ENCODE measurements at regions not wholly inside any gene's neighbourhood (a gene's known extent, or its start where the extent isn't known, plus 50 kb on each side); places are given as distances from the start of the nearest gene placed in this dataset.

GRCh38 chr5:61981886-61982285 lies 324.1 kb upstream of the KIF2A start:
- ChIA-PET POLR2A (no interaction called here), CTCF (no interaction called here)
- DNase-seq (ENCODE audit: extremely low spot score) = no peak
- no peak for TF ChIP-seq TARDBP (IDR thresholded peaks at IDR 0.05)

- no peak for TF ChIP-seq ARNT (IDR thresholded peaks at IDR 0.05)
- no peak for TF ChIP-seq BHLHE40 (IDR thresholded peaks at IDR 0.05; ENCODE audit: borderline replicate concordance)
- no peak for TF ChIP-seq ZNF384 (IDR thresholded peaks at IDR 0.05)
- TF ChIP-seq PKNOX1 (IDR thresholded peaks at IDR 0.05) = no peak
- no peak for TF ChIP-seq SUZ12 (IDR thresholded peaks at IDR 0.05)
- ChIA-PET POLR2A (no interaction called here), CTCF (no interaction called here)
- no peak for DNase-seq (ENCODE audit: extremely low spot score)
Measured at GRCh38 chr5:61991430-61991829, 314.6 kb upstream of the KIF2A start.

GRCh38 chr5:61991866-61992265 lies 314.1 kb upstream of the KIF2A start:
- CTCF ChIA-PET = no interaction called here
- TF ChIP-seq NFRKB (IDR thresholded peaks at IDR 0.05) = no peak
- POLR2A ChIA-PET = no interaction called here
- DNase-seq (ENCODE audit: extremely low spot score) = no peak

GRCh38 chr5:61993295-61993927 lies 312.6 kb upstream of the KIF2A start:
- ChIA-PET POLR2A (no interaction called here), CTCF (no interaction called here)
- DNase-seq (ENCODE audit: extremely low spot score) = no peak
- no peak for TF ChIP-seq FOXK2 (IDR thresholded peaks at IDR 0.05)
- no peak for TF ChIP-seq TARDBP (IDR thresholded peaks at IDR 0.05)
- no peak for TF ChIP-seq BHLHE40 (IDR thresholded peaks at IDR 0.05; ENCODE audit: borderline replicate concordance)

- no peak for DNase-seq (ENCODE audit: extremely low spot score)
- ChIA-PET POLR2A (no interaction called here), CTCF (no interaction called here)
- TF ChIP-seq SUZ12 (IDR thresholded peaks at IDR 0.05) (no peak), NFRKB (IDR thresholded peaks at IDR 0.05) (no peak), FOXK2 (IDR thresholded peaks at IDR 0.05) (no peak), SP1 (IDR thresholded peaks at IDR 0.05) (no peak), L3MBTL2 (conservative IDR thresholded peaks at IDR 0.05) (no peak), FOXM1 (IDR thresholded peaks at IDR 0.05; ENCODE audit: borderline replicate concordance) (no peak), BHLHE40 (IDR thresholded peaks at IDR 0.05; ENCODE audit: borderline replicate concordance) (no peak), ARNT (IDR thresholded peaks at IDR 0.05) (no peak), ELF4 (IDR thresholded peaks at IDR 0.05) (no peak), LEF1 (IDR thresholded peaks at IDR 0.05; ENCODE audit: borderline replicate concordance) (no peak), PKNOX1 (IDR thresholded peaks at IDR 0.05) (no peak)
Measured at GRCh38 chr5:61994171-61994570, 311.8 kb upstream of the KIF2A start.

- ChIA-PET CTCF (no interaction called here), POLR2A (no interaction called here)
- no peak for DNase-seq (ENCODE audit: extremely low spot score)
- TF ChIP-seq SUZ12 (IDR thresholded peaks at IDR 0.05) (no peak), ARNT (IDR thresholded peaks at IDR 0.05) (no peak), ZNF384 (IDR thresholded peaks at IDR 0.05) (no peak), NFRKB (IDR thresholded peaks at IDR 0.05) (no peak), CTBP1 (IDR thresholded peaks at IDR 0.05; ENCODE audit: borderline replicate concordance) (no peak), ELF4 (IDR thresholded peaks at IDR 0.05) (no peak), FOXK2 (IDR thresholded peaks at IDR 0.05) (no peak), SP1 (IDR thresholded peaks at IDR 0.05) (no peak), BHLHE40 (IDR thresholded peaks at IDR 0.05; ENCODE audit: borderline replicate concordance) (no peak), HDGF (IDR thresholded peaks at IDR 0.05; ENCODE audit: borderline replicate concordance) (no peak)
Measured at GRCh38 chr5:61995486-61995885, 310.5 kb upstream of the KIF2A start.

- TF ChIP-seq TARDBP (IDR thresholded peaks at IDR 0.05) = no peak
- TF ChIP-seq NFRKB (IDR thresholded peaks at IDR 0.05) = no peak
- no peak for TF ChIP-seq FOXA1 (IDR thresholded peaks at IDR 0.05)
- no peak for TF ChIP-seq BHLHE40 (IDR thresholded peaks at IDR 0.05; ENCODE audit: borderline replicate concordance)
- no peak for TF ChIP-seq CTBP1 (IDR thresholded peaks at IDR 0.05; ENCODE audit: borderline replicate concordance)
- no peak for TF ChIP-seq ARNT (IDR thresholded peaks at IDR 0.05)
- TF ChIP-seq ZNF384 (IDR thresholded peaks at IDR 0.05) = no peak
- no peak for TF ChIP-seq SUZ12 (IDR thresholded peaks at IDR 0.05)
- CTCF ChIA-PET = no interaction called here
- no peak for DNase-seq (ENCODE audit: extremely low spot score)
- POLR2A ChIA-PET = no interaction called here
Measured at GRCh38 chr5:61999371-61999770, 306.6 kb upstream of the KIF2A start.

GRCh38 chr5:62000646-62001045 lies 305.4 kb upstream of the KIF2A start:
- ChIA-PET CTCF (no interaction called here), POLR2A (no interaction called here)
- no peak for DNase-seq (ENCODE audit: extremely low spot score)
- TF ChIP-seq NFRKB (IDR thresholded peaks at IDR 0.05) (no peak), PKNOX1 (IDR thresholded peaks at IDR 0.05) (no peak), SP1 (IDR thresholded peaks at IDR 0.05) (no peak), BHLHE40 (IDR thresholded peaks at IDR 0.05; ENCODE audit: borderline replicate concordance) (no peak), FOXK2 (IDR thresholded peaks at IDR 0.05) (no peak), TARDBP (IDR thresholded peaks at IDR 0.05) (no peak), FOXM1 (IDR thresholded peaks at IDR 0.05; ENCODE audit: borderline replicate concordance) (no peak), ARNT (IDR thresholded peaks at IDR 0.05) (no peak), FOXA1 (IDR thresholded peaks at IDR 0.05) (no peak), L3MBTL2 (conservative IDR thresholded peaks at IDR 0.05) (no peak), ZNF384 (IDR thresholded peaks at IDR 0.05) (no peak), CTBP1 (IDR thresholded peaks at IDR 0.05; ENCODE audit: borderline replicate concordance) (no peak), HDGF (IDR thresholded peaks at IDR 0.05; ENCODE audit: borderline replicate concordance) (no peak), ELF4 (IDR thresholded peaks at IDR 0.05) (no peak), SUZ12 (IDR thresholded peaks at IDR 0.05) (no peak), LEF1 (IDR thresholded peaks at IDR 0.05; ENCODE audit: borderline replicate concordance) (no peak)
